K562 (cell line): ENCODE measurements at regions not wholly inside any gene's neighbourhood (a gene's known extent, or its start where the extent isn't known, plus 50 kb on each side); places are given as distances from the start of the nearest gene placed in this dataset.

Source experiments
- CEBPZ ChIP-seq: fragments of 150-350 bp; IDR thresholded peaks from 2 replicates; pipeline ENCODE4 v1.6.1; 2014; ENCODE audit warnings: low read depth, mild to moderate bottlenecking, low read length, borderline replicate concordance
- GTF2F1 ChIP-seq: IDR thresholded peaks from 2 replicates; pipeline ENCODE4 v1.6.1; 2011; ENCODE audit warnings: low read depth, low read length, improper control_type of control experiment
- MAFG ChIP-seq: fragments of 450-650 bp; conservative IDR thresholded peaks from 2 replicates; pipeline ENCODE4 v1.6.1; 2016; ENCODE audit warnings: missing genetic modification characterization, missing compliant biosample characterization
- ZNF79 ChIP-seq: fragments of 250-450 bp; sonication (Bioruptor Pico); IDR thresholded peaks from 2 replicates; pipeline ENCODE4 v1.4.0; 2020; ENCODE audit warnings: low read depth, mild to moderate bottlenecking, moderate library complexity

GRCh38 chr5:4313138-4313537 lies 717.5 kb downstream of the IRX1 start:
- TF ChIP-seq GTF2F1 (no peak), ZNF79 (CRISPR knock-in tag) (no peak), MAFG (no peak), CEBPZ (no peak)
